Fibroblast of lung (primary cell): ENCODE measurements at regions not wholly inside any gene's neighbourhood (a gene's known extent, or its start where the extent isn't known, plus 50 kb on each side); places are given as distances from the start of the nearest gene placed in this dataset.

Experiments used
- DNase-seq, 2 donors: peaks; one replicate each; pipeline versions ENCODE4 v3.0.0 to v3.0.0-alpha.2; 2010; ENCODE audit warnings: low read depth in 2 of 2
- H2AFZ ChIP-seq: 2 replicates; pipeline ENCODE4 v1.5.1; 2012; ENCODE audit warnings: low read length, control low read depth, inconsistent platforms
- H3K27ac ChIP-seq: 2 replicates; pipeline ENCODE4 v1.5.1; 2011; ENCODE audit warnings: low read length, control low read depth; ENCODE audit not compliant: insufficient read depth
- H3K27me3 ChIP-seq: 2 replicates; pipeline ENCODE4 v1.5.1; 2011; ENCODE audit warnings: mild to moderate bottlenecking, low read length; ENCODE audit not compliant: control insufficient read depth, insufficient read depth
- H3K36me3 ChIP-seq: 2 replicates; pipeline ENCODE4 v1.5.1; 2011; ENCODE audit warnings: low read length; ENCODE audit not compliant: control insufficient read depth, insufficient read depth
- H3K4me1 ChIP-seq: 2 replicates; pipeline ENCODE4 v1.5.1; 2011; ENCODE audit warnings: low read length; ENCODE audit not compliant: control insufficient read depth, insufficient read depth; ENCODE audit errors: extremely low read depth
- H3K4me2 ChIP-seq: 2 replicates; pipeline ENCODE4 v1.5.1; 2011; ENCODE audit warnings: low read length, control low read depth; ENCODE audit not compliant: insufficient read depth; ENCODE audit errors: extremely low read depth
- H3K4me3 ChIP-seq, 4 experiments: fragments of 200-600 bp in 1 of 4; sonication (generic) in 1 of 4; replicated peaks in 1 of 4; 2 replicates each; pipeline ENCODE4 v1.5.1; 2011 to 2016; ENCODE audit warnings: low read length in 4 of 4, low read depth in 3 of 4, mild to moderate bottlenecking in 3 of 4, control low read depth in 2 of 4, inconsistent platforms in 1 of 4, mixed read lengths in 1 of 4; ENCODE audit not compliant: insufficient read depth in 1 of 4; ENCODE audit errors: control extremely low read depth in 1 of 4
- H3K79me2 ChIP-seq: 2 replicates; pipeline ENCODE4 v1.5.1; 2012; ENCODE audit warnings: mild to moderate bottlenecking, low read length, inconsistent platforms; ENCODE audit not compliant: control insufficient read depth, insufficient read depth
- H3K9ac ChIP-seq: 2 replicates; pipeline ENCODE4 v1.5.1; 2011; ENCODE audit warnings: mild to moderate bottlenecking, low read length, control low read depth; ENCODE audit not compliant: insufficient read depth
- H3K9me3 ChIP-seq: 2 replicates; pipeline ENCODE4 v1.5.1; 2012; ENCODE audit warnings: low read depth, low read length; ENCODE audit not compliant: control insufficient read depth, insufficient read depth
- H4K20me1 ChIP-seq: 2 replicates; pipeline ENCODE4 v1.5.1; 2011; ENCODE audit warnings: low read length; ENCODE audit not compliant: control insufficient read depth, insufficient read depth; ENCODE audit errors: extremely low read depth
- CTCF ChIP-seq, 2 donors: IDR thresholded peaks in 1 of 2; conservative IDR thresholded peaks in 1 of 2; 1 replicate in 1 of 2; 2 replicates in 1 of 2; pipeline ENCODE4 v1.5.1; 2011 to 2012; ENCODE audit warnings: low read length in 2 of 2, control low read depth in 1 of 2, inconsistent platforms in 1 of 2, low read depth in 1 of 2, mild to moderate bottlenecking in 1 of 2
- EZH2 ChIP-seq: IDR thresholded peaks from 2 replicates; pipeline ENCODE4 v1.5.1; 2012; ENCODE audit warnings: low read length, control low read depth, mild to moderate bottlenecking; ENCODE audit errors: missing control alignments

GRCh38 chr5:173745123-173745522 is 128.7 kb upstream of the BOD1 start:
- Histone ChIP-seq H4K20me1 (no peaks in the 10 kb centered on the region), H3K9me3 (no peaks in the 10 kb centered on the region), H3K4me1 (no peaks in the 10 kb centered on the region), H3K79me2 (no peaks in the 10 kb centered on the region), H3K4me3 (no peak overlapping the region), H3K27ac (no peak overlapping the region), H3K4me2 (no peak overlapping the region), H3K27me3 (no peaks in the 10 kb centered on the region), H2AFZ (no peak overlapping the region), H3K9ac (no peak overlapping the region), H3K36me3 (no peaks in the 10 kb centered on the region)
- no peak for TF ChIP-seq CTCF (conservative IDR thresholded peaks at IDR 0.05 in 1 of 2, IDR thresholded peaks at IDR 0.05 in 1 of 2; ENCODE audit: low read depth in 1 of 2, low read length in 2 of 2)
- TF ChIP-seq EZH2, result no peak
- no peak for DNase-seq

- Histone ChIP-seq H3K79me2 (no peaks in the 10 kb centered on the region), H3K27ac (no peak overlapping the region), H3K27me3 (no peaks in the 10 kb centered on the region), H2AFZ (no peak overlapping the region), H3K36me3 (no peaks in the 10 kb centered on the region), H3K4me2 (no peak overlapping the region), H4K20me1 (no peaks in the 10 kb centered on the region), H3K4me3 (no peak overlapping the region), H3K9me3 (no peaks in the 10 kb centered on the region), H3K9ac (no peak overlapping the region), H3K4me1 (no peaks in the 10 kb centered on the region)
- no peak for DNase-seq
- no peak for TF ChIP-seq EZH2
- no peak for TF ChIP-seq CTCF (conservative IDR thresholded peaks at IDR 0.05 in 1 of 2, IDR thresholded peaks at IDR 0.05 in 1 of 2; ENCODE audit: low read depth in 1 of 2, low read length in 2 of 2)
Measured at GRCh38 chr5:173745557-173745956, 129.1 kb upstream of the BOD1 start.

- H3K4me3 ChIP-seq, result no peak overlapping the region
- no peak overlapping the region for H3K4me2 ChIP-seq
- no peaks in the 10 kb centered on the region for H4K20me1 ChIP-seq
- no peaks in the 10 kb centered on the region for H3K79me2 ChIP-seq
- H2AFZ ChIP-seq, result no peak overlapping the region
- no peaks in the 10 kb centered on the region for H3K9me3 ChIP-seq
- DNase-seq, result peak in 1 of 2 donors; percentile 68
- TF ChIP-seq EZH2, result no peak
- no peak for TF ChIP-seq CTCF (conservative IDR thresholded peaks at IDR 0.05 in 1 of 2, IDR thresholded peaks at IDR 0.05 in 1 of 2; ENCODE audit: low read depth in 1 of 2, low read length in 2 of 2)
- H3K9ac ChIP-seq, result no peak overlapping the region
- no peak overlapping the region for H3K27ac ChIP-seq
- no peaks in the 10 kb centered on the region for H3K4me1 ChIP-seq
- H3K27me3 ChIP-seq, result no peaks in the 10 kb centered on the region
- no peaks in the 10 kb centered on the region for H3K36me3 ChIP-seq
Measured at GRCh38 chr5:173746047-173746646, 129.7 kb upstream of the BOD1 start.
